GM23248 (cell line): ENCODE measurements at regions not wholly inside any gene's neighbourhood (a gene's known extent, or its start where the extent isn't known, plus 50 kb on each side); places are given as distances from the start of the nearest gene placed in this dataset.

Experiments
- DNase-seq: peaks from one replicate; pipeline ENCODE4 v3.0.0-alpha.2; 2015
- H2AFZ ChIP-seq: fragments of 200-600 bp; sonication (generic); 2 replicates; pipeline ENCODE4 v1.6.1; 2016; ENCODE audit warnings: antibody characterized with exemption
- H3F3A ChIP-seq: fragments of 200-600 bp; sonication (generic); 2 replicates; pipeline ENCODE4 v1.6.1; 2016; ENCODE audit warnings: mild to moderate bottlenecking, antibody characterized with exemption, mixed run types; ENCODE audit not compliant: insufficient read depth
- H3K27ac ChIP-seq: fragments of 200-600 bp; sonication (generic); 2 replicates; pipeline ENCODE4 v1.5.1; 2016; ENCODE audit warnings: mild to moderate bottlenecking
- H3K27me3 ChIP-seq: fragments of 200-600 bp; sonication (generic); replicated peaks from 2 replicates; pipeline ENCODE4 v1.6.1; 2016; ENCODE audit warnings: mild to moderate bottlenecking; ENCODE audit not compliant: insufficient read depth
- H3K36me3 ChIP-seq: fragments of 200-600 bp; sonication (generic); 2 replicates; pipeline ENCODE4 v1.6.1; 2016; ENCODE audit warnings: low read depth, mild to moderate bottlenecking
- H3K4me1 ChIP-seq: fragments of 200-600 bp; sonication (generic); 2 replicates; pipeline ENCODE4 v1.6.1; 2016; ENCODE audit warnings: mild to moderate bottlenecking; ENCODE audit not compliant: insufficient read depth
- H3K4me2 ChIP-seq: fragments of 200-600 bp; sonication (generic); one replicate; pipeline ENCODE4 v1.6.1; 2016; ENCODE audit warnings: mild to moderate bottlenecking; ENCODE audit not compliant: unreplicated experiment
- H3K4me3 ChIP-seq: fragments of 200-600 bp; sonication (generic); 2 replicates; pipeline ENCODE4 v1.5.1; 2016; ENCODE audit warnings: mild to moderate bottlenecking
- H3K79me2 ChIP-seq: fragments of 200-600 bp; sonication (generic); 2 replicates; pipeline ENCODE4 v1.6.1; 2016; ENCODE audit warnings: mild to moderate bottlenecking; ENCODE audit not compliant: insufficient read depth
- H3K9ac ChIP-seq: fragments of 200-600 bp; sonication (generic); 2 replicates; pipeline ENCODE4 v1.6.1; 2016; ENCODE audit warnings: mild to moderate bottlenecking
- H3K9me2 ChIP-seq: fragments of 200-600 bp; sonication (generic); 2 replicates; pipeline ENCODE4 v1.6.1; 2016; ENCODE audit warnings: mixed run types, mild to moderate bottlenecking, moderate library complexity; ENCODE audit not compliant: insufficient read depth
- H3K9me3 ChIP-seq: fragments of 200-600 bp; sonication (generic); one replicate; pipeline ENCODE4 v1.6.1; 2017; ENCODE audit warnings: low read depth
- H4K20me1 ChIP-seq: fragments of 200-600 bp; sonication (generic); 2 replicates; pipeline ENCODE4 v1.6.0; 2016; ENCODE audit not compliant: insufficient read depth
- EZH2 ChIP-seq: fragments of 200-600 bp; sonication (generic); IDR thresholded peaks from 2 replicates; pipeline ENCODE4 v1.6.1; 2018; ENCODE audit warnings: antibody characterized with exemption, mild to moderate bottlenecking; ENCODE audit not compliant: insufficient read depth, poor library complexity, severe bottlenecking
- EZH2phosphoT487 ChIP-seq: fragments of 200-600 bp; sonication (generic); IDR thresholded peaks from 2 replicates; pipeline ENCODE4 v1.6.1; 2018; ENCODE audit warnings: antibody characterized with exemption, moderate library complexity, mild to moderate bottlenecking, low read depth; ENCODE audit not compliant: insufficient read depth
- whole genome bisulfite sequencing, 2 experiments: methylation state at CpG; one replicate each; pipeline ENCODE4 v1.1.6; 2015 to 2017; ENCODE audit warnings: low lambda C conversion rate in 2 of 2, low coverage in 1 of 2; ENCODE audit errors: missing lambda C conversion rate in 2 of 2; 5-methylcytosine and 5-hydroxymethylcytosine counted together
- in situ Hi-C: fragments of 300-500 bp; cut with MboI; formaldehyde crosslinking; loops from 2 replicates; pipeline ENCODE4 v1.15.0; 2020

- in situ Hi-C loops, result no loop called here
- Histone ChIP-seq H3K4me3 (no peak overlapping the region), H3K79me2 (no peaks in the 10 kb centered on the region), H3K9ac (no peak overlapping the region), H3K27me3 (no peaks in the 10 kb centered on the region), H2AFZ (no peak overlapping the region), H3K9me3 (no peaks in the 10 kb centered on the region), H3K9me2 (no peaks in the 10 kb centered on the region), H3F3A (no peaks in the 10 kb centered on the region), H4K20me1 (no peaks in the 10 kb centered on the region), H3K36me3 (no peaks in the 10 kb centered on the region), H3K27ac (no peak overlapping the region), H3K4me1 (no peaks in the 10 kb centered on the region), H3K4me2 (no peak overlapping the region)
- TF ChIP-seq EZH2phosphoT487 (no peak), EZH2 (no peak)
- 61 to 70% methylated on average over 9 to 11 of the region's 11 CpGs for WGBS, 2 experiments
- DNase-seq, result no peak
Observed at GRCh38 chrX:69255441-69256290, 90.4 kb upstream of the PJA1 start.

GRCh38 chrX:69253821-69254220 is 88.6 kb upstream of the PJA1 start:
- Histone ChIP-seq H3F3A (no peaks in the 10 kb centered on the region), H3K4me1 (no peaks in the 10 kb centered on the region), H3K9me2 (no peaks in the 10 kb centered on the region), H3K27ac (no peak overlapping the region), H3K9ac (no peak overlapping the region), H3K36me3 (no peaks in the 10 kb centered on the region), H4K20me1 (no peaks in the 10 kb centered on the region), H2AFZ (no peak overlapping the region), H3K79me2 (no peaks in the 10 kb centered on the region), H3K9me3 (no peaks in the 10 kb centered on the region), H3K4me2 (no peak overlapping the region), H3K4me3 (no peak overlapping the region), H3K27me3 (no peaks in the 10 kb centered on the region)
- 60 to 80% methylated on average over 1 of the region's 1 CpG for WGBS, 2 experiments
- TF ChIP-seq EZH2phosphoT487, result no peak
- TF ChIP-seq EZH2, result no peak
- in situ Hi-C loops, result no loop called here
- DNase-seq, result no peak

- Histone ChIP-seq H3K27ac (no peak overlapping the region), H3K9me2 (no peaks in the 10 kb centered on the region), H3K4me1 (no peaks in the 10 kb centered on the region), H4K20me1 (no peaks in the 10 kb centered on the region), H2AFZ (no peak overlapping the region), H3K36me3 (no peaks in the 10 kb centered on the region), H3K9me3 (no peaks in the 10 kb centered on the region), H3K27me3 (no peaks in the 10 kb centered on the region), H3K4me3 (no peak overlapping the region), H3F3A (no peaks in the 10 kb centered on the region), H3K79me2 (no peaks in the 10 kb centered on the region), H3K4me2 (no peak overlapping the region), H3K9ac (no peak overlapping the region)
- no peak for DNase-seq
- no peak for TF ChIP-seq EZH2
- TF ChIP-seq EZH2phosphoT487, result no peak
- in situ Hi-C loops, result no loop called here
- 59 to 63% methylated on average over 4 of the region's 4 CpGs for whole genome bisulfite sequencing, 2 experiments
Observed at GRCh38 chrX:69243276-69243675, 78.0 kb upstream of the PJA1 start.

- Histone ChIP-seq H3K27me3 (no peaks in the 10 kb centered on the region), H3F3A (no peaks in the 10 kb centered on the region), H3K4me3 (no peak overlapping the region), H3K4me2 (no peak overlapping the region), H3K9ac (no peak overlapping the region), H4K20me1 (no peaks in the 10 kb centered on the region), H3K9me2 (no peaks in the 10 kb centered on the region), H3K4me1 (no peaks in the 10 kb centered on the region), H3K27ac (no peak overlapping the region), H3K36me3 (no peaks in the 10 kb centered on the region), H2AFZ (no peak overlapping the region), H3K9me3 (no peaks in the 10 kb centered on the region), H3K79me2 (no peaks in the 10 kb centered on the region)
- TF ChIP-seq EZH2phosphoT487, result no peak
- TF ChIP-seq EZH2, result no peak
- DNase-seq, result no peak
- WGBS, 2 experiments, result 0 to 83% methylated on average over 1 of the region's 2 CpGs
- in situ Hi-C loops, result no loop called here
Observed at GRCh38 chrX:69238887-69239231, 73.6 kb upstream of the PJA1 start.
